SK-N-SH treated with all-trans-retinoic acid at 6 μM for 48 hours (cell line): ENCODE measurements at regions not wholly inside any gene's neighbourhood (a gene's known extent, or its start where the extent isn't known, plus 50 kb on each side); places are given as distances from the start of the nearest gene placed in this dataset.

ENCODE experiments used
- PATZ1 ChIP-seq: fragments of 250-450 bp; sonication (Bioruptor Pico); IDR thresholded peaks from 2 replicates; pipeline ENCODE4 v1.8.0; 2020; ENCODE audit warnings: mild to moderate bottlenecking, moderate library complexity, borderline replicate concordance
- ZFP3 ChIP-seq: fragments of 250-450 bp; sonication (Bioruptor Pico); IDR thresholded peaks from 2 replicates; pipeline ENCODE4 v1.5.0; 2020; ENCODE audit warnings: mild to moderate bottlenecking, moderate library complexity
- ZFP30 ChIP-seq: fragments of 450-650 bp; formaldehyde crosslinking; IDR thresholded peaks from 2 replicates; pipeline ENCODE4 v1.5.0; 2022; ENCODE audit warnings: mild to moderate bottlenecking, moderate library complexity

GRCh38 chr1:56074007-56074651 is 505.2 kb downstream of the PLPP3 start:
- TF ChIP-seq ZFP30 (CRISPR knock-in tag) = no peak
- no peak for TF ChIP-seq ZFP3
- no peak for TF ChIP-seq PATZ1 (CRISPR knock-in tag)
